IMR-90 (cell line): ENCODE measurements at regions not wholly inside any gene's neighbourhood (a gene's known extent, or its start where the extent isn't known, plus 50 kb on each side); places are given as distances from the start of the nearest gene placed in this dataset.

Experiments
- ATAC-seq: fragments of 200-7000 bp; cut with Tn5 transposase; 2 replicates; pipeline ENCODE4 v1.9.1; 2020; ENCODE audit warnings: low read depth, mild to moderate bottlenecking, moderate library complexity
- BruUV-seq: library from RNA; stranded (reverse); fragments of 400-500 nt; replicated peaks from 2 replicates; lab custom pipeline; 2021; lab: Mats Ljungman, UMichigan
- CTCF ChIA-PET: fragments of 300-600 bp; formaldehyde crosslinking; extraction: SDS; loops from one replicate; lab custom pipeline; 2021; ENCODE audit warnings: antibody characterized with exemption; lab: Yijun Ruan, JAX
- POLR2A ChIA-PET: fragments of 300-600 bp; sonication (Branson Sonifier 250); formaldehyde crosslinking; loops from one replicate; lab custom pipeline; 2022; ENCODE audit warnings: antibody characterized with exemption; ENCODE audit not compliant: unreplicated experiment; lab: Charles Lee
- DNase-seq: peaks from one replicate; pipeline ENCODE4 v3.0.0; 2013
- H2AFZ ChIP-seq: replicated peaks from 2 replicates; pipeline ENCODE3; 2013; ENCODE audit warnings: low read length, mild to moderate bottlenecking; ENCODE audit not compliant: poor library complexity
- H2AK5ac ChIP-seq: 2 replicates; pipeline ENCODE4 v1.6.1; 2013; ENCODE audit warnings: low read depth, low read length, inconsistent platforms
- H2AK9ac ChIP-seq: replicated peaks from 2 replicates; pipeline ENCODE3; 2013; ENCODE audit warnings: mild to moderate bottlenecking, low read depth, low read length, moderate library complexity; ENCODE audit not compliant: poor library complexity
- H2BK120ac ChIP-seq: 2 replicates; pipeline ENCODE4 v1.6.1; 2013; ENCODE audit warnings: low read depth, low read length, inconsistent platforms
- H2BK15ac ChIP-seq: 3 replicates; pipeline ENCODE4 v1.6.1; 2013; ENCODE audit warnings: low read depth, low read length, inconsistent platforms
- H2BK20ac ChIP-seq: 2 replicates; pipeline ENCODE4 v1.6.1; 2013; ENCODE audit warnings: low read depth, mild to moderate bottlenecking, inconsistent platforms, low read length, moderate library complexity
- H2BK5ac ChIP-seq: 2 replicates; pipeline ENCODE4 v1.6.1; 2013; ENCODE audit warnings: mild to moderate bottlenecking, low read depth, low read length, inconsistent platforms; ENCODE audit not compliant: poor library complexity, severe bottlenecking
- H3K14ac ChIP-seq: replicated peaks from 2 replicates; pipeline ENCODE4 v1.6.1; 2013; ENCODE audit warnings: low read depth, low read length, inconsistent platforms
- H3K18ac ChIP-seq: 2 replicates; pipeline ENCODE4 v1.6.1; 2013; ENCODE audit warnings: low read depth, low read length, control low read depth
- H3K23ac ChIP-seq: 2 replicates; pipeline ENCODE4 v1.6.1; 2013; ENCODE audit warnings: low read depth, low read length, inconsistent platforms
- H3K27ac ChIP-seq: 2 replicates; pipeline ENCODE4 v1.5.1; 2013; ENCODE audit warnings: mild to moderate bottlenecking, control low read depth, low read length; ENCODE audit not compliant: insufficient read depth
- H3K27me3 ChIP-seq: 2 replicates; pipeline ENCODE4 v1.6.1; 2013; ENCODE audit warnings: low read length; ENCODE audit not compliant: control insufficient read depth, insufficient read depth
- H3K36me3 ChIP-seq: 2 replicates; pipeline ENCODE4 v1.6.1; 2013; ENCODE audit warnings: low read length, mixed read lengths; ENCODE audit not compliant: control insufficient read depth, insufficient read depth
- H3K4ac ChIP-seq: 2 replicates; pipeline ENCODE4 v1.6.1; 2013; ENCODE audit warnings: low read depth, low read length, inconsistent platforms
- H3K4me1 ChIP-seq: 2 replicates; pipeline ENCODE4 v1.6.1; 2013; ENCODE audit warnings: low read length, mixed read lengths; ENCODE audit not compliant: control insufficient read depth, insufficient read depth
- H3K4me2 ChIP-seq: 2 replicates; pipeline ENCODE4 v1.6.1; 2013; ENCODE audit warnings: low read depth, mild to moderate bottlenecking, control low read depth, low read length, moderate library complexity
- H3K4me3 ChIP-seq: 2 replicates; pipeline ENCODE4 v1.5.1; 2013; ENCODE audit warnings: low read depth, mild to moderate bottlenecking, control low read depth, low read length, moderate library complexity; ENCODE audit not compliant: insufficient read depth
- H3K56ac ChIP-seq: 2 replicates; pipeline ENCODE4 v1.6.1; 2013; ENCODE audit warnings: low read length, inconsistent platforms; ENCODE audit not compliant: insufficient read depth; ENCODE audit errors: extremely low read depth
- H3K79me1 ChIP-seq, 2 experiments: 2 replicates each; pipeline ENCODE4 v1.6.1; 2013; ENCODE audit warnings: low read length in 2 of 2, inconsistent platforms in 1 of 2, low read depth in 1 of 2
- H3K9ac ChIP-seq: 2 replicates; pipeline ENCODE4 v1.6.1; 2013; ENCODE audit warnings: low read depth, low read length, control low read depth
- H3K9me1 ChIP-seq: 2 replicates; pipeline ENCODE4 v1.6.1; 2013; ENCODE audit warnings: low read length, inconsistent platforms; ENCODE audit not compliant: insufficient read depth
- H3K9me3 ChIP-seq: 2 replicates; pipeline ENCODE4 v1.6.1; 2013; ENCODE audit warnings: low read length; ENCODE audit not compliant: control insufficient read depth, insufficient read depth
- H4K20me1 ChIP-seq: 2 replicates; pipeline ENCODE4 v1.6.1; 2013; ENCODE audit warnings: low read length, inconsistent platforms; ENCODE audit not compliant: insufficient read depth
- H4K5ac ChIP-seq: 2 replicates; pipeline ENCODE4 v1.6.1; 2013; ENCODE audit warnings: mild to moderate bottlenecking, low read depth, low read length, control low read depth
- H4K8ac ChIP-seq, 2 experiments: 2 replicates each; pipeline ENCODE4 v1.6.1; 2013; ENCODE audit warnings: low read depth in 2 of 2, low read length in 2 of 2, control low read depth in 1 of 2, inconsistent platforms in 1 of 2
- H4K91ac ChIP-seq: 2 replicates; pipeline ENCODE4 v1.6.1; 2013; ENCODE audit warnings: low read depth, low read length, inconsistent platforms; ENCODE audit not compliant: insufficient read depth
- BHLHE40 ChIP-seq: fragments of 150-350 bp; IDR thresholded peaks from 2 replicates; pipeline ENCODE4 v1.6.1; 2016; ENCODE audit warnings: mild to moderate bottlenecking, low read depth, low read length
- CEBPB ChIP-seq: IDR thresholded peaks from 2 replicates; pipeline ENCODE4 v1.6.1; 2012; ENCODE audit warnings: low read depth, low read length, improper control_type of control experiment
- ELK1 ChIP-seq: fragments of 150-350 bp; IDR thresholded peaks from 2 replicates; pipeline ENCODE4 v1.6.1; 2016; ENCODE audit warnings: low read depth, mild to moderate bottlenecking, low read length, moderate library complexity, borderline replicate concordance
- MAFK ChIP-seq: IDR thresholded peaks from 2 replicates; pipeline ENCODE4 v1.6.1; 2012; ENCODE audit warnings: low read depth, low read length, improper control_type of control experiment
- MAZ ChIP-seq: IDR thresholded peaks from 2 replicates; pipeline ENCODE4 v1.6.1; 2012; ENCODE audit warnings: low read depth, mild to moderate bottlenecking, low read length, improper control_type of control experiment, moderate library complexity, borderline replicate concordance
- MXI1 ChIP-seq: IDR thresholded peaks from 2 replicates; pipeline ENCODE4 v1.6.1; 2012; ENCODE audit warnings: low read depth, mild to moderate bottlenecking, low read length, moderate library complexity, borderline replicate concordance
- NFE2L2 ChIP-seq: fragments of 150-350 bp; IDR thresholded peaks from 2 replicates; pipeline ENCODE4 v1.6.1; 2016; ENCODE audit warnings: low read depth, mild to moderate bottlenecking, low read length
- RFX5 ChIP-seq: IDR thresholded peaks from 2 replicates; pipeline ENCODE4 v1.8.0; 2012; ENCODE audit warnings: low read depth, mild to moderate bottlenecking, low read length, moderate library complexity
- whole genome bisulfite sequencing, 2 experiments: methylation state at CpG; one replicate each; pipeline versions ENCODE4 v1.1.5 to v1.1.7; 2013; ENCODE audit warnings: missing lambda C conversion rate in 2 of 2; ENCODE audit not compliant: insufficient read length in 1 of 2; ENCODE audit errors: extremely low coverage in 2 of 2; 5-methylcytosine and 5-hydroxymethylcytosine counted together
- dilution Hi-C: fragments of 300-500 bp; cut with HindIII; formaldehyde crosslinking; loops from one replicate; pipeline ENCODE4 v1.14.3; 2018; ENCODE audit warnings: low sequenced_read_pairs; ENCODE audit not compliant: unreplicated experiment
- in situ Hi-C: fragments of 300-500 bp; cut with MboI; formaldehyde crosslinking; loops from 3 replicates; pipeline ENCODE4 v1.14.3; 2019; ENCODE audit warnings: low sequenced_read_pairs, inconsistent platforms, mixed read lengths
- intact Hi-C: fragments of 100-400 bp; cut with micrococcal nuclease; formaldehyde crosslinking; loops from 2 replicates; pipeline ENCODE4 v1.10.0; 2022

GRCh38 chr2:48048476-48049171 is 142.3 kb upstream of the FBXO11 start:
- no peaks in the 10 kb centered on the region for H3K9me3 ChIP-seq
- H4K20me1 ChIP-seq: no peaks in the 10 kb centered on the region
- CTCF ChIA-PET: no interaction called here
- WGBS, 2 experiments: no CpG with 5 or more reads among the region's 3 CpGs
- no peak overlapping the region for H4K91ac ChIP-seq
- in situ Hi-C loops: no loop called here
- H3K27ac ChIP-seq: no peak overlapping the region
- no peak for TF ChIP-seq MAZ
- TF ChIP-seq MXI1: no peak
- TF ChIP-seq CEBPB: no peak
- TF ChIP-seq ELK1: no peak
- no peak for TF ChIP-seq BHLHE40
- TF ChIP-seq RFX5: no peak
- TF ChIP-seq NFE2L2: no peak
- no peak for TF ChIP-seq MAFK
- no peak overlapping the region for H3K4me2 ChIP-seq
- H3K9ac ChIP-seq: no peak overlapping the region
- no peak overlapping the region for H3K23ac ChIP-seq
- H3K56ac ChIP-seq: no peak overlapping the region
- H3K79me1 ChIP-seq: no peaks in the 10 kb centered on the region
- no peak overlapping the region for H3K18ac ChIP-seq
- no TSS peak for BruUV-seq
- H3K4me3 ChIP-seq: no peak overlapping the region
- H2AK9ac ChIP-seq: peak overlapping the region; percentile 55
- no peak overlapping the region for H4K5ac ChIP-seq
- H2BK120ac ChIP-seq: no peak overlapping the region
- H3K36me3 ChIP-seq: no peaks in the 10 kb centered on the region
- H2AK5ac ChIP-seq: no peak overlapping the region
- no peak overlapping the region for H3K14ac ChIP-seq
- H3K4me1 ChIP-seq: no peaks in the 10 kb centered on the region
- POLR2A ChIA-PET: no interaction called here
- no peaks in the 10 kb centered on the region for H3K9me1 ChIP-seq
- H2BK15ac ChIP-seq: no peak overlapping the region
- DNase-seq (no peak), ATAC-seq (no peak)
- no peak overlapping the region for H2AFZ ChIP-seq
- H4K8ac ChIP-seq: no peak overlapping the region
- H2BK20ac ChIP-seq: no peak overlapping the region
- no peak overlapping the region for H3K4ac ChIP-seq
- H3K27me3 ChIP-seq: no peaks in the 10 kb centered on the region
- dilution Hi-C loops: no loop called here
- intact Hi-C loops: no loop called here
- H2BK5ac ChIP-seq: no peak overlapping the region
